GM12865 (cell line): ENCODE measurements at regions not wholly inside any gene's neighbourhood (a gene's known extent, or its start where the extent isn't known, plus 50 kb on each side); places are given as distances from the start of the nearest gene placed in this dataset.

Experiments used
- DNase-seq: peaks from one replicate; pipeline ENCODE4 v3.0.0; 2010; ENCODE audit warnings: low read depth
- H3K4me3 ChIP-seq: 2 replicates; pipeline ENCODE4 v1.5.1; 2011; ENCODE audit warnings: mild to moderate bottlenecking, low read depth, low read length, control low read depth
- CTCF ChIP-seq: IDR thresholded peaks from 2 replicates; pipeline ENCODE4 v1.5.1; 2011; ENCODE audit warnings: low read length, control low read depth, low read depth, inconsistent platforms; ENCODE audit not compliant: insufficient read depth; ENCODE audit errors: missing control alignments

- TF ChIP-seq CTCF = no peak
- no peak overlapping the region for H3K4me3 ChIP-seq
- DNase-seq = no peak
These were observed 288.0 kb upstream of the TLE3 start for GRCh38 chr15:70385711-70386110.

- no peak overlapping the region for H3K4me3 ChIP-seq
- DNase-seq = no peak
- TF ChIP-seq CTCF = no peak
These were observed 287.3 kb upstream of the TLE3 start for GRCh38 chr15:70385052-70385451.

GRCh38 chr15:70383856-70384255, 286.1 kb upstream of the TLE3 start:
- DNase-seq = no peak

GRCh38 chr15:70382762-70383458, 285.2 kb upstream of the TLE3 start:
- no peak for TF ChIP-seq CTCF
- no peak overlapping the region for H3K4me3 ChIP-seq
- DNase-seq = no peak

More at GRCh38 chr15:70383856-70384255, 286.1 kb upstream of the TLE3 start:
- no peak overlapping the region for H3K4me3 ChIP-seq
- TF ChIP-seq CTCF = no peak

- H3K4me3 ChIP-seq = no peak overlapping the region
- DNase-seq = no peak
- no peak for TF ChIP-seq CTCF
These were observed 284.5 kb upstream of the TLE3 start for GRCh38 chr15:70382009-70382749.

DNA sequence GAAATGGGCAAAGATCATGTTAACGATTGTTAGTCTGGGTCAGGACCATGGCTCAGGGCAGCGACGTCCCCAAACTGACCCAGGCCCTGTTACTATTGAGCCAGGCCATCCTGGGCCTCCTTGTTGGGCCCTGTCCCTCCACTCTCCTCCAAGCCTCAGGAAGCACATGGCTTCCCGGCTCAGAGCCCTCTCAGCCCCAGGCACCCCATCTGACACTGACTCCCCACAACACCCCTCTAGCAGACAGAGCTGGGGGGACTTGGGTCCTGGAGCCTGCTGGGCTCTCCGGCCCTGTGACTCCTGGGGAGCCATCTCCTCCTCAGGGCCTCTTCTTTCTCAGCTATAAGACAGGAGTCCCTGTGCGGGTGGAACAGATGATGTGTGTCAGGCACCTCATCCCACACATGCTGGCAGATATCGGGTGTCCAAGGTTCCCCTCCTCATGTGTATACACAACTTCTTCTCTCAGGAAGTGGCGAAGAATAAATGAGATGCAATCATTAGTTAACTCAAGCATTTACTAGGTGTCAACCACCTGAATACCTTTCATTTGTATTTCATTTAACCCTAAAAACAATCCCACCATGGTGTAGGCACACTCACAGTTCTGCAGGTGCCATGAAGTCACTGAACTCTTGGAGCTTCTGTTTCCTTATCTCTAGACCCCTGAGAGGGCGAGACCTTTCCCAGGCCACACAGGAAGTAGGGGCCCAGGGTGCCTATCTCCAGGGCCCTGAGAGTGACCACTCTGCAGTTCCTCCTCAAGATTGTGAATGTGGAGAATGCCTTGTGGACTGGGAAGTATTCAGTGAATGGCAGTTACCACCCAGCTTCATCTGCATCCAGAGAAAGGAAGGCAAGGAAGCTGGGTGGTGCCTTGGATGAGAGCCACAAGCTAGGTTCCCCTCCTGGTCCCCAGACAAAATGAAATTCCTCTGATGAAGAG, 282.5 kb upstream of the TLE3 start:
- H3K4me3 ChIP-seq = no peak overlapping the region
- no peak for DNase-seq
- TF ChIP-seq CTCF = no peak
